ENCODE measurements at regions not wholly inside any gene's neighbourhood (a gene's known extent, or its start where the extent isn't known, plus 50 kb on each side); places are given as distances from the start of the nearest gene placed in this dataset.
"Not testable (repeated sequence)": the region's sequence is repeated elsewhere in the genome, so short reads cannot be mapped to it uniquely, and the experiment has no call there.

DNA sequence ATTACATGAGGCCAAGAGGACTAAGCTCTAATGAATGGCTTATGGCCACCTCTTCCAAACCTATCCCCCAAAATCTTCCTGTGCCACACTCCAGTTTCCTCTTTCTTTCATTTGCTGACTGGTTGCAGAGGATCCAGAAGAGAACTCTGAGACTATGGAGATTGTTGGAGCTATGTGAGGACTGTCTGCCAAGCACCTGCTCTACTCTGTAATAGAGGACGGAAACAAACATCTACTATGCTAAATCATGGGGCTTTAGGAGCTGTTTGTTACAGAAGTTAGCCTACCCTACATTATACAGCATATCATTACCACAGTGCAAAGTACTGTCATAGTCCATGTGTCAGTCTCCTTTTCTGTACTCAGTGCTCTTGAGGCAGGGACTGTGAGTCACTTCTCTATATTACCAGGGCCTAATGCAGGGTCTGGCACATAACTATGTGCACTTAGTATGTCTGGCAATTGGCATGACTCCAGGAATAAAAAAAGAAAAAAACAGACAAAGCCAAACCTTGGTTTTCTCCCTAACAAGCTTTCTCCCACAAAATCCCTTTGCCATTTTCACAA, 95.1 kb downstream of the RPAP3 start:
- DNase-seq (ENCODE audit: low spot score), result no peak

DNA sequence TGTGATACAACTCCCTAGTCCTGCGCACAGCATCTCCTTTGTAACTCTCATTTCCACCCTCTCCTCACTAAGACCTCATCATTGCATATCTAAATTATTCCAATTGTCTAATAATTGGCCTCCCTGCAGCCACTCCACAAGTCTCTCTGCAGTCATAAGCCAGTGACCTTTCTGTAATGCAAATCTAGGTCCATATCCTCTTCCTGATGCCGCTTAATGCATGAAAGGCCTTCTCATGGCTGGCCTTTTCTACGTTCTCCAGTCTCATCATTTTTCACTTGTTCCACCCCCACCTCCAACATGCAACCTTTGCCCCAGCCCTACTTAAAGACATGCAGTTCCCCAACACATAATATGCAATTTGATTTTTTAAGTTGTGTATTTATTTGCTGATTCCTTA, 96.0 kb downstream of the RPAP3 start:
- DNase-seq (ENCODE audit: low spot score), result no peak

DNA sequence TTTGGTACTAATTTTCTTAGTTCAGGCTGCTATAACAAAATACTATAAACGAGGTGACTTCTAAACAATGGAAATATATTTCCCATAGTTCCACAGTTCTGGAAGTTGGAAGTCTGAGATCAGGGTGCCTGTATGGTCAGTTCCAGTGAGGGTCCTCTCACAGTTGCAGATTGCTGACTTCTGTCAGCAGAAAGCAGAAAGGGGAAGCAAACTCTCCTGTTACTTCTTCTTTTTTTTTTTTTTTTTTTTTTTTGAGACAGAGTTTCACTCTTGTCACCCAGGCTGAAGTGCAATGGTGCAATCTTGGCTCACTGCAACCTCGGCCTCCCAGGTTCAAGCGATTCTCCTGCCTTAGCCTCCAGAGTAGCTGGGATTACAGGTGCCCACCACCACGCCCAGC, 97.2 kb downstream of the RPAP3 start:
- DNase-seq (ENCODE audit: low spot score), result not testable (repeated sequence)

DNA sequence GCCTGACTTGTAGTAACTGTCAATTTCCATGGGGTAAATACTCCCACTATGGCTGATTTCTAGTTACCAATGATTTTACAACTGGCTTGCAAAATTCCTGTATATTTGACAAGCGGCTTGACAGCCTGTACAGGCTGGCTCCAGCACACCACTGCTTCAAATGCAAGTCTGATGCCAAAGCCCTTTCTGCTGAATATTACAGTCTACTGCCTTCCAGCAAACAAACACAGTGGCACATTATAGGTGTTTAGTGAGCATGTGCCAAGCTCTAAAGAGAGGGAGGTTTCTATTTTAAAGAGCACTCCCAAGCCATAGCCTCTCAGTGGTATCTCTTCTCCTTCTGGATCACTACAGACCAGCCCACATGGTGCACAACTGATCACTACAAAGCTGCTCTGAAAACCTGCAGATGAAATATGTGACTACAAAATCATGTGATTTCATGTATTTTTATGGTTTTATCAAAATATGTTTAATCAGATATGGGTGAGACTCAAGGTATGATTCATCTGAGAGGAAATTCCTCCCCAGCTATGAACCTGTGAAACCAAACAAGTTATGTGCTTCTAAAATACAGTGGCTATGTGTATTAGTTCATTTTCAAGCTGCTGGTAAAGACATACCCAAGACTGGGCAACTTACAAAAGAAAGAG, 101.5 kb downstream of the RPAP3 start:
- no peak for DNase-seq (ENCODE audit: low spot score)

GRCh38 chr12:47602949-47603558, 102.8 kb downstream of the RPAP3 start:
- no peak for DNase-seq (ENCODE audit: low spot score)

DNA sequence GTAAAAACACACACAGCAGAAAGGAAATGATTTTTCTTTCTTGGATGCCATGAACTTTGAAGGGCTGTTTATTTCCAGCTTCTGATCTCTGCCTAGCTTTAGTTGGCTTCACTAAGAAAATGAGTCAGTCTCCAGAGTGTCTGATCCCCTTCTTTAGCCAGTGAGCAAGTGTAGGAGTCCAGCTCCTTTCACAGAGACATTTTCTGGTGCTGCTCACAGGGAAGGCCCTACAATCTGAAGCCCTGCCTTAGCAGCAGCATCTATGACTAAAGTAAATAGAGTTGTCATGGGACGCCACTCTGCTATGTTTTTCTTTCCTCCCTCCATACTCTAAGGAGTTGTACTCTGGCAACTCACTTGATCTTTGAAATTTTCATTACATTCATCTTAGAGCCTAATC, 103.5 kb downstream of the RPAP3 start:
- DNase-seq (ENCODE audit: low spot score), result no peak

DNA sequence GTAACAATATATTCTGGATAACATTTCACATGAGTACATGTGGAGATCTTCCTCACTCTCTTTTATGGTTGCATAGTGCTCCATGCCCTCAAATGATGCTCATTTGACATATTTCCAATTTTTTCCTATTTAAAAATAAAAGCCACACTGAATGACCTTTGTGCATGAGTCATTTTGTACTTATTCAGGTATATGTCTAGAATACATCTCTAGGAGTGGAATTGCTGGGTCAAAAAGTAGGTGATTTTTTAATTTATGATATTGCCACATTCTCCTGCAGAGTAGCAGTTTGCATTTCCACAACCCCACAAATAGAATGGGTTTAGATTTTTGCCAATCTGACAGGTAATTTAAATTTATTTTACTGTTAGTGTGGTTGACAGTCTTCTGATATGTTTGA, 104.8 kb downstream of the RPAP3 start:
- DNase-seq (ENCODE audit: low spot score), result no peak

DNA sequence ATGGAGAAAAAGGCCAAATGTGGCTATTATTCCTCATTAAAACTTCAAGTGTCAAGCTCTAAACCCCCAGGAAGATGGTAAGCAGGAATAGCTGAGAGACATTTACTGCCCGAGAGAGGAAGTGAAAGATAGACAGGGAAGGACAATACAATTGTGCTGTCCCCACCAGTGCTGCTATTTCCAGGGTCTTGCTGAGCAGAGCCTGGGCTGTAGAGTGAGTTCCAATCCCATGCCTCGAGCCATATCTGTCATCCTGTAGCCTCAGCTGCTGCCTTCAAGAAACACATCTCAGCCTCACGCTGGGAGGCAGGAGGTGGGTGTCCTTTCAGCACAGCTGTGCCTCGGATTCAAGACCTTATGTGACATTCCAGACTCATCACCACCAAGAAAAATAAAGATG, 114.0 kb downstream of the RPAP3 start:
- no peak for DNase-seq (ENCODE audit: low spot score)

GRCh38 chr12:47591361-47591791, 114.5 kb downstream of the RPAP3 start:
- DNase-seq (ENCODE audit: low spot score), result no peak

GRCh38 chr12:47590771-47591360, 115.0 kb downstream of the RPAP3 start:
- DNase-seq (ENCODE audit: low spot score), result no peak

GRCh38 chr12:47586952-47587669, 118.7 kb downstream of the RPAP3 start:
- no peak for DNase-seq (ENCODE audit: low spot score)

GRCh38 chr12:47585507-47585906, 120.3 kb downstream of the RPAP3 start:
- no peak for DNase-seq (ENCODE audit: low spot score)

GRCh38 chr12:47578836-47579235, 127.0 kb downstream of the RPAP3 start:
- no peak for DNase-seq (ENCODE audit: low spot score)

DNA sequence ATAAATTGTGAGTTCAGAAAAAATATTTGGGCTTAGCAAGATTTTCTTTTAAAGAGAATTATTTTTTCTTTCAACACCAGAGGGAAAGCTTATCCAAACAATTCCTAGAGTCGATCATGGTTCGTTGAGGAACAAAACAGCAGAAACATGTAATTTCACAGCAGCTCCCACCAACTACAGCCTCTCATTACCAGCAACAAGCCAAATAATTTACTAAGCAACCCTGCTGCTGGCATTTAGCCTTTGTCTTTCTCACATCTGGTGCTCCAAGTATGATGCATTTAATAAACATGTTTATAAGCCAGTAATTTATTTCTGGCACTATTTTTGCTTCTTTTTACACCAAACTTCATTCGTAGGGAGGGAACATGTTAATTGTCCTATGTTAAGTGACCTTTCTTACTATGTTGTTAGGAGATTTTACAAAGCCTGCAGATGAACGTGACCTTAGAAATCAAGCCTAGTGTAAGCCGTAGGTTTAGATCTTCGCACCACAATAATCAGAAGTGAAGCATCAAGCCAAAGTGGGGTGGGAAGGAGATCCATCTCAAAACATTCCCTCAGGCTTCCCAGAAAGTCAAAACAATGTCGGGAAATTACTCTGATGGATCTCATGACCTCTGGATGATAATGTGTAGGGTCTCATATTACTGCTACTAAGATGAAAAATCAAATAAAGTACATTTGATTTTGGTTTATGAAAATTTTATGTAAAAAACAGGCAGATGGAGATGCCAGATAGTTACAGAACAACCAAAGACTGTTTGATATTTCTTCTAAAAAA, 128.4 kb downstream of the RPAP3 start:
- no peak for DNase-seq (ENCODE audit: low spot score)

GRCh38 chr12:47576289-47576945, 129.4 kb downstream of the RPAP3 start:
- no peak for DNase-seq (ENCODE audit: low spot score)

GRCh38 chr12:47574252-47575021, 131.4 kb downstream of the RPAP3 start:
- no peak for DNase-seq (ENCODE audit: low spot score)

GRCh38 chr12:47573146-47573659, 132.6 kb downstream of the RPAP3 start:
- no peak for DNase-seq (ENCODE audit: low spot score)

DNA sequence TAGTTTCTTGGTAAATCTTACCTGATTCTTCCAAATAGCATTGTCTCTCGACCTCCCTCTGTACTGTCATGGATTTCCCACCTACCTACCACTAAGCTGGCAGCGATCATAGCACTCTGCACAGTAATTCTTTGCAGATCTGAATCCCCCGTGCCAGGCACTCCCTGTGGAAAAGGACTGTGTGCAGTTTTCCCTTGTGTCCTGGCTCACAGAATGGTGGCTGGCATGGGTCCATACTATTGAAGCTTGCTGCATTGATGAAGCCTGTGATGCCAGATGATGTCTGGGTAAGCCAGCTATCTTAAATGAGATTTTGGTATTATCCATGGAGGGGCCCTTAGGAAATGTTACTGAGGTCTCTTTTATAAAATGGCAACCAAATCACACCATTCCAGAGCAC, 135.7 kb downstream of the RPAP3 start:
- no peak for DNase-seq (ENCODE audit: low spot score)

GRCh38 chr12:47562201-47562600, 143.6 kb downstream of the RPAP3 start:
- no peak for DNase-seq (ENCODE audit: low spot score)

GRCh38 chr12:47561746-47562145, 144.1 kb downstream of the RPAP3 start:
- DNase-seq (ENCODE audit: low spot score), result peak; percentile 26
